SH-SY5Y (cell line): ENCODE measurements at regions not wholly inside any gene's neighbourhood (a gene's known extent, or its start where the extent isn't known, plus 50 kb on each side); places are given as distances from the start of the nearest gene placed in this dataset.

Experiments
- GATA2 ChIP-seq: IDR thresholded peaks from 2 replicates; pipeline ENCODE4 v1.6.1; 2011; ENCODE audit warnings: mild to moderate bottlenecking, low read depth, low read length
- GATA3 ChIP-seq: IDR thresholded peaks from 2 replicates; pipeline ENCODE4 v1.6.1; 2011; ENCODE audit warnings: low read depth, mild to moderate bottlenecking, low read length, moderate library complexity

DNA sequence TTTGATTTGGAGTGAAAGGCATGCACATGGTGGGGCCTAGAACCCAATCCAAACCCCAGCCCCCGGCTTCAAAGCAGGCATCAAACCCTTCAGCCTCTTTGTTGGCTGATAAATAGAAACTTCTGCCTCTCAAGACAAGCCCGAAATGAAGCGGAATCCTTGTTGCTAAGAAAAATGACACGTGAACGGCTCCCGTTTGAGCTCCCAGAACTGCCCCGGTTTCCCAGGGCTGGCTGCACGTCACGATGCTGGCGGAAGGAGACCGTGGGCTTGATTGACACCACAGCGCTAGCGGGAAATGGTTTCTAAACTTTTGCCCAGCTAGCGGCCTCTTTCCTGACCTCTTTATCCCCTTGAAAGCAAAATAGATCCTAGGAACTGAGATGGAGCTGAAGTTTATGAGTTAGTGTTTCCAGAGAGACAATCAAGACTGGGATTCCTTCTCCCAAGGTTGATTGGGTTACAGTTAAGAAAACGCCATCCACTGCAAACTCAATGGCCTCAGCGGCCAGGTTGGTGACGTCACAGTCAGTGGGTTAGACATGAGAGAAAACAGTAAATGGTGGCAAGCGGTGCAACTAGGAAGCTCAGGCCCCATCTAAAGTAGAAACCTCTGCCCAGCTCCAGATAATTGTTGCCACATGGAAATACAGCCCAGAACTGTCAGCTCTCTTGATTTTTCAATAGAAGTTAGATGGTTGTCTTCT is 117.0 kb downstream of the ANKRD60 start:
- TF ChIP-seq GATA3 = no peak
- no peak for TF ChIP-seq GATA2
